ENCODE measurements at regions not wholly inside any gene's neighbourhood (a gene's known extent, or its start where the extent isn't known, plus 50 kb on each side); places are given as distances from the start of the nearest gene placed in this dataset.

DNA sequence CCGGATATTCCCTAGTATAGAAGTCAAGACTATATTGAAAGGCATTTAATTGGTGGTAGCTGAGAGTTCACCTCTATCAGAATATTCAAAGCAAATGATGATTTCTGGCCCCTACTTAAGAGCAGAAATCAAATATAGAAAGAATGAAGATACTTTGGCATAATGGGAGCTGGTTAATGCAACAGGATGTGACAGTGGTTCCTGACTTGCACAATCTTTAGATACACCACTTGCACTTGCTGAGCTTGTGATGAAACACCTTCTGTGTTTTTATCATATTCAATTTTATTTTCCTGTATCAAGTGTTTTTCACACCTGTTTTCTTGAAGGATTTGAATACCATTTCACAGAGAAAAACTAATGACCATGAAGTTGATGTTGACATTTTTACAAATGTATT, 124.1 kb upstream of the CDH19 start:
- no peak for DNase-seq

DNA sequence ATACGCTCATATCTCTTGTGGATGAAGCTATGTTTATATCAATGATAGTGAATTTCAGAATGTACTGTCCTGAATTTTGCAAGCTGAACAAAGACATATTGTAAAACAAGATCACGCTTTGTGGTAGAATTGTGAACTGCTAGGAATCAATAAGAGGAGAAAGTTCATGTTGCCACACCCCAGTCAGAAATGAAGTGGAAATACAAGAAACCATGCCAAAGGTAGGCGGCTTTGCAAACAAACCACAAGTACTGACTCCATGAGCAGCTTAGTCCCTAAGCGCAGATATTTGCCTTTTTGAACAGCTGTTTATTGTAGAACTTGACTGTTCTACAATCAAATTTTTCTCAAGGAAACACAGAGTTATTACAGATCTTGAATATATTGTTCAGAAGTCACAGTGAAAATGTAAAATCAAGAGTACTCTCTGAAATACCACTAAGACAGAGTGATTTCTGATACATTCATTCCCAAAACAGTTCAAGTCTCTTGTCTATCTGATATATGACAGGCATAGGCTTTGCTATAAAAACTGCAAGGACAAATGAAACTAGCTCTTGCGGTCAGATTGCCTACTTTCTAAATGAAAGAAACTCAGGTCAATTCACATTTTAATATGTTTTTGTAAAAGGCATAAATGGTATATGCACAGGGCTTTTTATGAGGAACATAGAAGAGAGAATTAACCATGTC, 120.9 kb upstream of the CDH19 start:
- peak; percentile 83 for DNase-seq

DNA sequence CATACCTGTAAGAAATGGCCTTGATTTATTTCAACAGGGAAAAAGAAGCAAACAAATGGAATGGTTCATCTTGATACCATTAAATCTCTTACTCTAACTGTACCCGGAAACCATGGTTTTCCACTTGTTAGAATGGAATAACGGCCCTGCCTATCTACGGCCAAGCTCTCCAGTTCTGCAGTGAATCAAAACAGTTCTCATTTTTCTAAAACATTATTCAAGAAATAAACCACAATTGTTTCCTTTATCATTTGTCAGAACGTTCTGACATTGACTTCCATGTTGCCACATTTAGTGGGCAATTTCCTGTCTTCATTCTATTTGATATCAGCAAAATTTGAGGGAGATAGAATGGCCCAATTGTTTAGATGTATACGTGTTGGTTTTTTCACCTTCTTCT, 118.8 kb upstream of the CDH19 start:
- DNase-seq = no peak

DNA sequence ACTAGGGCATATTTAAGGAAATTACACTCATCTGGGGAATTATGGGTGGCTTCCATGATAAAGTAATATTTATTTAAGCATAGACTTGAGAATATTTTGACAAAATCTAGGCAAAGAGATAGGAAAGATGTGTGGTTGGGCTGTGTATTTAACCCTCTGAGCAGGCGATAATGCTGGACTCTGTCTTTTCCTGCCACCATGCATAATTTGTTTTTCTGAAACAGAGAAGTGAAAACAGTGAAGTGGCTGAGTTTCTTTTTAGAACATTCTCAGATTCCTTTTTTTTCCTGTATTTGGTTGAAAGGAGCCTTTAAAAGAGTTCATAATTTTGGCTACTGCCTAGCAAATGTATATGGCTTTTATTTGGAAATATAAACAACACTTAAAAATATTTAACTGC, 104.8 kb upstream of the CDH19 start:
- no peak for DNase-seq

DNA sequence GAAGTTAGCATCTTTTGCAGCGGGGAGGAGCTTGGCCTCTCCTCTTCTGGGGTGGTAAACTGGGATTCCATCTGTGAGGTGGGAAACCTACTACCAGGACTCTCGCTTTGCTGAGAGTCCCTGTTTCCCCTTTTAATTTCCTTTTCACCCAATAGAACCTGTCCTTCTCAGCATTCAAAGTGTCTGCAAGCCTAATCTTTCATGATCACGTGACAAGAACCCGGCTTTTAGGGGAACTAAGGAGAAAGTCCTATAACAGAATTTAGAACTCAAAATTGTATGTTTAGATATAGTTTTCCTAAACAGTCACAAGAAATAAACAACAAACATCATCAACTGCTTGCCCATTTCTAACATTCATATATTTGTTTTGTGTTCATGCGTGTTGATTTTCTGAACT, 103.6 kb upstream of the CDH19 start:
- no peak for DNase-seq

DNA sequence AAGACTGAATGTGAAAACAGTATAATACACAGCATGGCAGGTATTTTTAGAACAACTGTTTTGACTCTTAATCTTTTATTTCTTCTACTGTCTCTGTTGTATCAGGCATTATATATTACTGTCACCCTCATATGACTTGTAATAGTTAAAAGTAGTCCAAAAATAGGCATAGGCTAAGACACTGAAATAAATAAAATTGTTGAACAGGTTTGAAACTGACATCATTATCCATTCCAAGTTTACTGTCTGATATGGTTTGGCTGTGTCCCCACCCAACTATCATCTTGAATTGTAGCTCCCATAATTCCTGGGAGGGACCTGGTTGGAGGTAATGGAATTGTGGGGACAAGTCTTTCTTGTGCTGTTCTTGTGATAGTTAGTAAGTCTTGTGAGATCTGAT, 91.4 kb upstream of the CDH19 start:
- no peak for DNase-seq

DNA sequence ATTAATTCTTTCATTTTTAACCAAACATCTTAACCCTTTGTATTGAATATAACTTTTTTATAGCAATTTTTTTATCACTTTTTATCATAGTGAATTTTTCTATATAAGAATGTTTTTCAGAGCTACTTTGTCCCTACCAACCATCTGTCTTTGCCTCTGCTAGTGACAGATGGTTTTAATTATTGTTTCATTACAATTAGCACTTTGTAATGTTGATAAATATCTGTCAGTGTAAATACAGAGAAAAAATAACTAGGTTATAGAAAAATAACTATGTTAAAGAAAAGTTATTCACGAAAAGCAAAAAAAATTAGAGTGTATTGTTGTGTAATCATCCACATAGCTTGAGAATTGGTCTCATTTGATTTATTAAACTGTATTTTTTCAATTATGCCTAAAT, 91.0 kb upstream of the CDH19 start:
- DNase-seq = no peak

DNA sequence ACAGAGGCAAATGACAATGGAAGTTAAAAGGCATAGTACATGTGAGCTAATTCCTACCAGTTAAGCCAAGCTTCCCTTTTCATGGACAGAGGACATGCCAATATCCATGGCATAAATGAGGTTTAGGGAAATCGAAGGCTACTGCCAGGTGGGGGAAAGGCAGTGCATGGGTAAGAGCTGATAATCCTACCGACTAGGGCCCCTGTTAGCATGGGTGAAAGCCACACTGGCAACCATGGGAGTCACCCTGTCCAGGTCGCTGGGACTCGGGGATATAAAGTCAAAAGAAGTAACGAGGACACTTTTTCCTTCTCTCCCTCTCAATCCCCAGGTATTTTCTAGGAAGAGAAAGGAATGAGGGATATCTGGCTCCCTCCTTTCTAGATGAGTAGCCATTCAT, 83.7 kb upstream of the CDH19 start:
- DNase-seq = no peak

DNA sequence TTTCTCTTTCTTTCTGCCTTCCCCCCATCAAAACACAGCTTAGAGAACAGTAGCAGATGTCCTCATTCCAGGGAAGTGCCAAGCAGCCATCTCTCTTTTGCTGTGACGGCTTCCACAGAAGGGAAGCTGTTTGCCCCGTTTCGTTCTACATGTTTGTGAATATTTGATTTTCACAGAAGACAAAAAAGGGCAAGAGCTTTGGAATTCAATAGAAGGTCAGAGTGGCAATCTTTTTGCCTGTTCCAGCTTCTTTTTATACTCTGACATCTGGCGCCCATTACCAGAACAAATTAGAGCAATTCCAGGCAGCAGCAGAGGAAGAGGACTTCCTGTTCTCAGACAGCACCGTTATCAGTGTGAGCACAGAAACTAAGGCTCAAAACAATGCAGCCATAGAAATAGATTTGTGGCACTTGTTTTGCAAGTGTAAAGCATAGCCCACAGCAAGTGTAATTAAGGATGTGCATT, 79.0 kb upstream of the CDH19 start:
- no peak for DNase-seq

DNA sequence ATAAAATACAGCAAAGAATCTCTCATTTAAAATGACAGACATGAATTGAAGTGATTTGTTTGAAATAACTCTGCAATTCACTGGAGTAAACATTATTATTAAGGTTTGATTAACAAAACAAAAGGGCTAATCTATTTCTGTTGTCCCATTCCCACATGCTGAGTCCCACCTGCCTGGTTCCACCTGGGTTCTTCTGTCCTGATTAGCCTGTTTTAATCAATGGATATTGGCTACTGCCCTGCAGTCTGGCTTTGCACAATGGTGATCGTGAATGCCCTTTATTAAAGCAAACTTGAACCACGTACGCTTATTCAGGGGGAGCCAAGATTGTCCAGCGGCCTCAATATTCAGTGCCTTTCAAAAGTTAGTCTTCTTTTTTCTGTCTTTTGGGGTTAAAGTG, 72.8 kb upstream of the CDH19 start:
- no peak for DNase-seq

DNA sequence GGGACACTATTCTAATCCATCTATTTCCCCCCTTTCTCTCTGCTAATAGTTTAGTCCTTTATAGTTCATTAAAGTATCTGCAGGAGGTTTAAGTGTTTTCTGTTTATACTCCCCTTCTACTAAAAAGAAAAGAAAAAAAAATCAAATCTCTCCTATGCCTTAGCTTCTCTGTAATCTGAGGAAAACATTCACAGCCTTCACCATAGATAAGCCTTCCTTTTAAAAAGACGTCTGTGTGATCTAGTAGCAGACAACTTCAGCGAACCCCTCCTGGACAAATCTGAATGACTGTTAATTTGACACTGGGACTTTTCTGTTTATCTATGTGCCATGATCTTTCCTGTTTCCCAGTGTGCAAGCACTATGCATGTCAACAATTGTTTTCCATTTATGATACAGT, 70.4 kb upstream of the CDH19 start:
- no peak for DNase-seq

DNA sequence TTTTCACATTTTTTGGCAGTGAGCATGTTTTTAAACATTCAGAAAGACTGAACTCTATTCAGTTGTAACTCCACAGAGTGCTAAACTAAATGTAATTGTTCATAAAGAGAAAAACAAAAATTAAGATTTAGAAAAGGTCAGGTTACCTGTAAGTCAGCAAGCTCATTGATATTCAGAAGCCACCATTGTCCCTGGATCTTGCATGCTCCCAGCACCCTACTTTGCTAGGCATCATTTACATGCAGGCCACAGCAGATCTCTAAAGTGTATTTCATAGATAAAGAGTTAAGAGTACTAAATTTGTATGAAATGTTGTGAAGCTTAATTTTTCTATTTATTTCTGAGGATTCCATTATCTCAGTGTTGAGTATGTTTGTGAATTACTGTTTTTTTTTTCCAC, 64.8 kb upstream of the CDH19 start:
- DNase-seq = no peak

DNA sequence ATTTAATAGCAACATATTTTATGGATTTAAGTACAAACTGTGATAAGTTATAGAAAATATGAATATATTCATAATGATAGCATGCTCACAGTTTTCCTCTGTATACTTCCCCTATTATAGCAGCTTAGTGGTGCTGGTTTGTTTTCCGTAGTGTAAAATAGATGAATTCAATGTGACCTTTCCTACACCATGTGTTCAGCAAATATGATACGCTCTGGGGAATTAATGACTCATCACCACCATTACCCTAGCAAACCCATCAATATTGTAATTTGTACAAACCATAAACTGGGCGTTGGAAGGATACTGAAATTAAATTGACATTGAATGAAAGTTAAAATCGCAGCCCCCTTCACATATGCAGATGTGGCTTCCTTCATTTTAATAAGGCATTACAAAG, 58.7 kb upstream of the CDH19 start:
- DNase-seq = no peak

DNA sequence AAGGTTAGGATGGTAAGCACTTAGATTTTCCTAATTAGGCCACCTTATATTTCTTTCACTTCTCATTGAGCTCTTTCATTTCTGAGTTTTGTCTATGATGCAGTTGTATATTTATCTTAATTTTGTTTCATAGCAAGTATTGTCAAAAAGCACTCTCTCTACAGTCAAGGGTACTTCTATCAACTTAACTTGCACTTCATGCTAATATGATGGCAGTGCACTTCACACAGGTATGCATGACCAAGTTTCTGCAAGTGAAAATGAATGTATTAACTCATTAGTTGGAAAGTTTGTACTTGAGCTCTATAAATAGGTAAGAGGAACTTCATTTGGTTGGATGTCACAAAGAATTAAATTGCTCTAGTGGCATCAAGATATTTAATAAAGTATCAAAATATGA, 51.5 kb upstream of the CDH19 start:
- peak; percentile 85 for DNase-seq
